ENCODE measurements at regions not wholly inside any gene's neighbourhood (a gene's known extent, or its start where the extent isn't known, plus 50 kb on each side); places are given as distances from the start of the nearest gene placed in this dataset.
"Not testable (repeated sequence)": the region's sequence is repeated elsewhere in the genome, so short reads cannot be mapped to it uniquely, and the experiment has no call there.

GRCh38 chr7:114181280-114181679, 233.3 kb upstream of the FOXP2 start:
- no peak for DNase-seq (ENCODE audit: low read depth)

GRCh38 chr7:114180556-114181266, 233.9 kb upstream of the FOXP2 start:
- no peak for DNase-seq (ENCODE audit: low read depth)

- DNase-seq (ENCODE audit: low read depth), result peak; percentile 1
These were observed 239.5 kb upstream of the FOXP2 start for GRCh38 chr7:114175125-114175524.

- no peak for DNase-seq (ENCODE audit: low read depth)
These were observed 241.3 kb upstream of the FOXP2 start for GRCh38 chr7:114173170-114173890.

GRCh38 chr7:114169389-114169788, 245.2 kb upstream of the FOXP2 start:
- not testable (repeated sequence) for DNase-seq (ENCODE audit: low read depth)

GRCh38 chr7:114160925-114161324, 242.1 kb upstream of the PPP1R3A start:
- DNase-seq (ENCODE audit: low read depth), result no peak

GRCh38 chr7:114158854-114159253, 240.0 kb upstream of the PPP1R3A start:
- no peak for DNase-seq (ENCODE audit: low read depth)

GRCh38 chr7:114158275-114158674, 239.5 kb upstream of the PPP1R3A start:
- DNase-seq (ENCODE audit: low read depth), result no peak

GRCh38 chr7:114156178-114156577, 237.4 kb upstream of the PPP1R3A start:
- DNase-seq (ENCODE audit: low read depth), result no peak

- DNase-seq (ENCODE audit: low read depth), result no peak
These were observed 236.6 kb upstream of the PPP1R3A start for GRCh38 chr7:114155116-114156110.

- DNase-seq (ENCODE audit: low read depth), result no peak
These were observed 234.9 kb upstream of the PPP1R3A start for GRCh38 chr7:114153700-114154099.

- DNase-seq (ENCODE audit: low read depth), result no peak
These were observed 233.6 kb upstream of the PPP1R3A start for GRCh38 chr7:114152314-114152938.

- DNase-seq (ENCODE audit: low read depth), result no peak
These were observed 233.0 kb upstream of the PPP1R3A start for GRCh38 chr7:114151777-114152176.

GRCh38 chr7:114150689-114151088, 231.9 kb upstream of the PPP1R3A start:
- DNase-seq (ENCODE audit: low read depth), result no peak

GRCh38 chr7:114148779-114149178, 230.0 kb upstream of the PPP1R3A start:
- no peak for DNase-seq (ENCODE audit: low read depth)

GRCh38 chr7:114141415-114141814, 222.6 kb upstream of the PPP1R3A start:
- peak; percentile 9 for DNase-seq (ENCODE audit: low read depth)

- no peak for DNase-seq (ENCODE audit: low read depth)
These were observed 221.8 kb upstream of the PPP1R3A start for GRCh38 chr7:114140561-114140960.

- DNase-seq (ENCODE audit: low read depth), result not testable (repeated sequence)
These were observed 220.9 kb upstream of the PPP1R3A start for GRCh38 chr7:114139690-114140089.

GRCh38 chr7:114138587-114138986, 219.8 kb upstream of the PPP1R3A start:
- DNase-seq (ENCODE audit: low read depth), result no peak

GRCh38 chr7:114133717-114134116, 214.9 kb upstream of the PPP1R3A start:
- DNase-seq (ENCODE audit: low read depth), result no peak

- no peak for DNase-seq (ENCODE audit: low read depth)
These were observed 212.1 kb upstream of the PPP1R3A start for GRCh38 chr7:114130866-114131265.

All from LHCN-M2 (cell line).